Mesodermal cell (in vitro differentiated cells): ENCODE measurements at regions not wholly inside any gene's neighbourhood (a gene's known extent, or its start where the extent isn't known, plus 50 kb on each side); places are given as distances from the start of the nearest gene placed in this dataset.

Source experiments
- H3K27ac ChIP-seq: 2 replicates; pipeline ENCODE4 v1.7.0; 2013; ENCODE audit warnings: mild to moderate bottlenecking, low read depth, low read length, moderate library complexity; ENCODE audit not compliant: severe bottlenecking
- H3K36me3 ChIP-seq: 2 replicates; pipeline ENCODE4 v1.7.1; 2013; ENCODE audit warnings: mild to moderate bottlenecking, low read length, moderate library complexity; ENCODE audit not compliant: control insufficient read depth, insufficient read depth
- H3K4me1 ChIP-seq: one replicate; pipeline ENCODE4 v1.7.1; 2013; ENCODE audit warnings: mild to moderate bottlenecking, low read length; ENCODE audit not compliant: insufficient read depth, control insufficient read depth, poor library complexity, severe bottlenecking
- H3K4me3 ChIP-seq: 2 replicates; pipeline ENCODE4 v1.7.0; 2013; ENCODE audit warnings: low read length, control low read depth, mild to moderate bottlenecking; ENCODE audit not compliant: insufficient read depth, poor library complexity, severe bottlenecking; ENCODE audit errors: extremely low read depth
- H3K9me3 ChIP-seq: 2 replicates; pipeline ENCODE4 v1.7.1; 2013; ENCODE audit warnings: mild to moderate bottlenecking, low read length, moderate library complexity; ENCODE audit not compliant: control insufficient read depth
- WGBS, 2 experiments: methylation state at CpG; one replicate each; pipeline ENCODE4 v1.1.5; 2013; ENCODE audit warnings: missing lambda C conversion rate in 2 of 2; ENCODE audit not compliant: insufficient coverage in 2 of 2; 5-methylcytosine and 5-hydroxymethylcytosine counted together

DNA sequence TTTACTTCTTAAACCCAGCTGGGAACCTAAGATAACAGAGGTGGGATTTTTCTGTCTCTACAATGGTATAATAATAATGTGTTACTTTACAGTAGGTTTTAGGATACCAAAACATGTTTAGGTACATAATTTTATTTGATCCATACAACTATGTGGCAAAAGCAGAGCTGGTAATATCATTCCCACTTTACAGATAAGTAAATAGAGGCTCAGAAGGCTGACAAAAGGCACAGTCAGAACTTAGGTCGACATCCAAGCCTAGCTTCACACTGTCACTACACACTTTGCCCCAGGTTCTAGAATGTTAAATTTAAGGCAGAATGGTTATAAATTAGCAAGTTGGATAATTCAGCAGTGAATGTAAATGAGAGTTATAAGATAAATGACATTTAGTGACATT lies 189.6 kb upstream of the PARD3B start:
- no peaks in the 10 kb centered on the region for H3K36me3 ChIP-seq
- WGBS, 2 experiments = 100% methylated on average over 1 of the region's 1 CpG; no CpG with 5 or more reads in 1 of the 2 experiments
- no peak overlapping the region for H3K4me3 ChIP-seq
- H3K9me3 ChIP-seq = no peaks in the 10 kb centered on the region
- no peak overlapping the region for H3K27ac ChIP-seq
- H3K4me1 ChIP-seq = peaks cover 14% of the 10 kb centered on the region

DNA sequence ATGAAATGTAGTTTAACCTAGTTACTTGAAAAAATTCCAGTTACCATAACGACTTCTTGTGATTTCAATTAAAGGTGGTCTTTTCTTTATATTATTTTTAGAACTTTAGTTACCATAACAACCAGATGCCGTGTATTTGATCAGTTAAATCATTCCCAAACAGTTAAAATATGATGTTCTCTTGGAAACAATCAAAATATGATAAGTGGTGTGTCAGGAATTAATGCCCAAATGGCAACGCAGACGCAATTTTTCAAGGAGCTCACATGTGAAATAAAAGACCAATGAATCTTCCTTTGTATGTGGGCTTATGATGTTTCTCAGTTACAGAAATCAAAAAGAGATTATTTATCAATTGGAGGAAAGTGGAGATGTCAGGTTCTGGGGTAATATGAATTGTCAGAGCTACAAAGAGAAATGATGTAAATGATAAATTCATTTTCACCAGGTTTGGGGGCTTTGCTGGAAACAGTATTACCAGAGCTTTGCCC lies 189.1 kb upstream of the PARD3B start:
- H3K27ac ChIP-seq = no peak overlapping the region
- WGBS, 2 experiments = 100% methylated on average over 2 of the region's 4 CpGs

GRCh38 chr2:204357286-204357685 lies 188.0 kb upstream of the PARD3B start:
- 80 to 93% methylated on average over 6 of the region's 9 CpGs for WGBS, 2 experiments
- no peaks in the 10 kb centered on the region for H3K36me3 ChIP-seq
- no peak overlapping the region for H3K4me3 ChIP-seq
- H3K9me3 ChIP-seq = no peaks in the 10 kb centered on the region
- H3K27ac ChIP-seq = no peak overlapping the region
- H3K4me1 ChIP-seq = peaks cover 14% of the 10 kb centered on the region

More for the DNA sequence above, 189.1 kb upstream of the PARD3B start:
- Histone ChIP-seq H3K4me1 (peaks cover 14% of the 10 kb centered on the region), H3K4me3 (no peak overlapping the region), H3K36me3 (no peaks in the 10 kb centered on the region), H3K9me3 (no peaks in the 10 kb centered on the region)

DNA sequence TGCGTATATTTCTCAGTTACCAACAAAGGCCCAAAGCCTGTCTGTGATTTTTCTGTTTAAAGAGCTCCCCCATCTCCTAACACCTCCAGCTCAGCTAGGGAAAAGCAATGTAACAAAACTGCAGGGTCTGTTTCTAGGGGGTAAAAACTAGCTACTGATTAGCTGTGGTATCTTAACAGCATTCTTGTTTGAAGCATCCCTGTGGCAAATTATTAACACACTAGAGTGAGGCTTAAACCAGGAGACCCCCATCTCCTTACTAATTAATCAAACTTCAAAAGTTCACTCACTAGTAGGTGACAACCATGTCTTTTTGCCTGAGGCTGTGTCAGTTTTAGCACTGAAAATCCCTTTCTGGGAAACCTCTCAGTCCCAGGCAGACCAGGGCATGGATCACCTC lies 186.2 kb upstream of the PARD3B start:
- no peaks in the 10 kb centered on the region for H3K36me3 ChIP-seq
- no peak overlapping the region for H3K27ac ChIP-seq
- peaks cover 5% of the 10 kb centered on the region for H3K4me1 ChIP-seq
- no peak overlapping the region for H3K4me3 ChIP-seq
- no peaks in the 10 kb centered on the region for H3K9me3 ChIP-seq
- WGBS, 2 experiments = no CpG with 5 or more reads among the region's 1 CpG

GRCh38 chr2:204360218-204361007 lies 184.9 kb upstream of the PARD3B start:
- H3K36me3 ChIP-seq = no peaks in the 10 kb centered on the region
- 93 to 98% methylated on average over 3 to 4 of the region's 5 CpGs for WGBS, 2 experiments
- no peaks in the 10 kb centered on the region for H3K4me1 ChIP-seq
- H3K27ac ChIP-seq = no peak overlapping the region
- H3K9me3 ChIP-seq = no peaks in the 10 kb centered on the region
- H3K4me3 ChIP-seq = no peak overlapping the region

GRCh38 chr2:204361738-204362137 lies 183.5 kb upstream of the PARD3B start:
- WGBS, 2 experiments = 83 to 100% methylated on average over 1 of the region's 2 CpGs

GRCh38 chr2:204362581-204362980 lies 182.7 kb upstream of the PARD3B start:
- H3K9me3 ChIP-seq = no peaks in the 10 kb centered on the region
- no peak overlapping the region for H3K27ac ChIP-seq
- H3K36me3 ChIP-seq = no peaks in the 10 kb centered on the region
- WGBS, 2 experiments = 83 to 95% methylated on average over 1 to 2 of the region's 2 CpGs
- H3K4me1 ChIP-seq = no peaks in the 10 kb centered on the region
- no peak overlapping the region for H3K4me3 ChIP-seq

More at GRCh38 chr2:204361738-204362137, 183.5 kb upstream of the PARD3B start:
- H3K36me3 ChIP-seq = no peaks in the 10 kb centered on the region
- no peaks in the 10 kb centered on the region for H3K4me1 ChIP-seq
- no peaks in the 10 kb centered on the region for H3K9me3 ChIP-seq
- H3K4me3 ChIP-seq = no peak overlapping the region
- no peak overlapping the region for H3K27ac ChIP-seq

DNA sequence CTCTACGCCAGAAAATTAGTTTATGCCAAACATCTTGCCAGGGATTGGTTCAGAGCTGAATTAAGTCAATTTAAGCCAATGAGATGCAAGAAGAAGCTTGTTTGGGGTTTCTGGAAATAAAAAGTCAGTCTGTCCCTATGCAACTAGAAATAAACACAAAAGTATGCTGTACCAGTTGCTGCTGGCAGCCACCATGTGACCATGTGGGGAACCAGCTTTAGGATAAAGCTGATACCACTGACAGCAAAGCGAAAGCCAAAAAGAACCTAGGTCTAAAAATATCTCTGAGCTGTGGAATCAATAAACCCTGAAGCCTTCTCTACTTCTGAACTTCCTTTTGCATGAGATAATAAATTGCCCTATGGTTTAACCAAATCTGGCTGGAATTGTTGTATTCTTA lies 181.8 kb upstream of the PARD3B start:
- no peaks in the 10 kb centered on the region for H3K4me1 ChIP-seq
- no peak overlapping the region for H3K27ac ChIP-seq
- no peak overlapping the region for H3K4me3 ChIP-seq
- H3K9me3 ChIP-seq = no peaks in the 10 kb centered on the region
- no peaks in the 10 kb centered on the region for H3K36me3 ChIP-seq
- 86 to 100% methylated on average over 1 of the region's 2 CpGs for WGBS, 2 experiments

DNA sequence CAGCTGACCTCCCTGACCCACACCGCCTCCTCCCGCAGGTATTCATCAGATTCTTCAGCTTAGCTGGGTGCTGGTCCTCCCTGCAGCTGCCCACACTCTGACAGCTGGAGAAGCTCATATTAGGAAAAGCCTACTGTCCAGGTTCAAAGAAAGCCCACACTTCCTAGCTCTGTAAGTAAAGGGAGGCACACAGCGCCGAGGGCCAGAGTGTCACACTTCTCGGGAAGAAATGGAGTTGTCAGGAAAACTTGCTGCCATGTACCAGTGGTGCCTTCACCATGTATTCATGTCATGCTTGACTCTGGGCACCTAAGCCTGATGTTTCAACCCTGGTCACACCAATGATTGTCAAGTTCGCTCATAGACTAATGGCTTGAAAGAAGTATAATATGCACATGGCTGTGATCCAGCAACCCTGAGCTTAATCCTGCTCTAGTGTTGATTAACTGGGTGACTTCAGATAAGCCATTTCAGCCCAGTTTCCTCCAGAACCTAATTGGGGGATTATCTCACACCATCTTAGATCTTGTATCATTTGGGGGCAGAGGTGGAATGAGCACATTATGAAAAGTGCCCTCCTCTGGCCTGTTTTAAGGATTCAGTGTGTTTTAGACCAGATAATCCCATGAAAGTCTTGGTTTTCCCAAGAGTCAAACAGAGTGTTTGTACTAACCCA lies 180.3 kb upstream of the PARD3B start:
- Histone ChIP-seq H3K4me3 (no peak overlapping the region), H3K27ac (no peak overlapping the region), H3K9me3 (no peaks in the 10 kb centered on the region), H3K36me3 (no peaks in the 10 kb centered on the region), H3K4me1 (no peaks in the 10 kb centered on the region)
- WGBS, 2 experiments = 95 to 98% methylated on average over 6 of the region's 6 CpGs

DNA sequence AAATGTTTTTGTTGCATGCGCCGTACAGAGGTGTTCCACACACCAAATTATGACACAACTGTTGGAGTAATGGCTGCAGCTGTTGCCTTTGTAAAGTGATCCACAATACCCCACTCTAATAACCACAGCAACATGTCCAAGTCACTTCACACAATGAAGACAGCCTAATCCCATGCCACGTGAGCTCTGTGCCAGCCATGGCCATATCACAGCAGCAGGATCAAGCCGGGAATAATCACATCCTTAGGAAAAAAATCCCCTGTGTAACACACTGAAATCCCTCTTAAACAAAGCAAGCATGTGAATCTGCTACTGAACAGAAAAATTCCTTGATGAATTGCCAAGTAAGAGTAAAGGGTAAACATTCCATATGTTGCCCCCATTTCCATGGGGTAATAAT lies 179.5 kb upstream of the PARD3B start:
- H3K27ac ChIP-seq = no peak overlapping the region
- H3K9me3 ChIP-seq = no peaks in the 10 kb centered on the region
- WGBS, 2 experiments = 92 to 100% methylated on average over 2 of the region's 4 CpGs
- no peak overlapping the region for H3K4me3 ChIP-seq
- no peaks in the 10 kb centered on the region for H3K4me1 ChIP-seq
- H3K36me3 ChIP-seq = no peaks in the 10 kb centered on the region

DNA sequence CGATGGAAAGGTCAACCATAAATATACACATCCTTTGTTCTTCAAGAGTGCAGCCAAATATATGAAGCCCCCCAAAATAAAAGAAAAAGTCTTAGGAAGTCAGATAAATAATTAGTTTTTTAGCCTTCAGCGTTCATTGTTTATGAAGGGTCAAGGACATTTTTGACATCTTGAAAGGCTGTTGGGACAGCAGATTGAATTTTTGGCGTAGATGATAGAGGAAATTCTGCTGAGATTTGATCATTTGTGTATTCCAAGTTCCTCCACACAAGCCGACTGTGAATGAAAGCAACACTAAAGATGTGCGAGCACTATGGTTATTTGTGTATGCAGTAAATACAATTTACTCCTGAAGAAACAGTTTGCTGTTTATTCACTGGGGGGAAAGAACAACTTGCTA lies 177.8 kb upstream of the PARD3B start:
- H3K27ac ChIP-seq = no peak overlapping the region
- H3K9me3 ChIP-seq = no peaks in the 10 kb centered on the region
- no peaks in the 10 kb centered on the region for H3K36me3 ChIP-seq
- H3K4me1 ChIP-seq = no peaks in the 10 kb centered on the region
- WGBS, 2 experiments = 79 to 95% methylated on average over 2 to 4 of the region's 5 CpGs
- no peak overlapping the region for H3K4me3 ChIP-seq
